Upper lobe of left lung (tissue), 4 donors: ENCODE measurements at regions not wholly inside any gene's neighbourhood (a gene's known extent, or its start where the extent isn't known, plus 50 kb on each side); places are given as distances from the start of the nearest gene placed in this dataset.

Source experiments
- POLR2AphosphoS5 ChIP-seq, 2 donors: sonication (generic); formaldehyde crosslinking; IDR thresholded peaks; one replicate each; pipeline ENCODE4 v1.5.1; 2017; ENCODE audit warnings: antibody characterized with exemption in 2 of 2
- TF ChIP-seq, protein P1 (sequence below), 6 experiments: fragments of 450-650 bp in 4 of 6; fragments of 200-600 bp in 2 of 6; sonication (generic) in 2 of 6; IDR thresholded peaks; one replicate each; pipeline ENCODE4 v1.5.1; 2016 to 2019; ENCODE audit warnings: antibody characterized with exemption in 6 of 6

GRCh38 chr3:34207002-34207401 lies 408.6 kb downstream of the PDCD6IP start:
- TF ChIP-seq, protein P1, sequence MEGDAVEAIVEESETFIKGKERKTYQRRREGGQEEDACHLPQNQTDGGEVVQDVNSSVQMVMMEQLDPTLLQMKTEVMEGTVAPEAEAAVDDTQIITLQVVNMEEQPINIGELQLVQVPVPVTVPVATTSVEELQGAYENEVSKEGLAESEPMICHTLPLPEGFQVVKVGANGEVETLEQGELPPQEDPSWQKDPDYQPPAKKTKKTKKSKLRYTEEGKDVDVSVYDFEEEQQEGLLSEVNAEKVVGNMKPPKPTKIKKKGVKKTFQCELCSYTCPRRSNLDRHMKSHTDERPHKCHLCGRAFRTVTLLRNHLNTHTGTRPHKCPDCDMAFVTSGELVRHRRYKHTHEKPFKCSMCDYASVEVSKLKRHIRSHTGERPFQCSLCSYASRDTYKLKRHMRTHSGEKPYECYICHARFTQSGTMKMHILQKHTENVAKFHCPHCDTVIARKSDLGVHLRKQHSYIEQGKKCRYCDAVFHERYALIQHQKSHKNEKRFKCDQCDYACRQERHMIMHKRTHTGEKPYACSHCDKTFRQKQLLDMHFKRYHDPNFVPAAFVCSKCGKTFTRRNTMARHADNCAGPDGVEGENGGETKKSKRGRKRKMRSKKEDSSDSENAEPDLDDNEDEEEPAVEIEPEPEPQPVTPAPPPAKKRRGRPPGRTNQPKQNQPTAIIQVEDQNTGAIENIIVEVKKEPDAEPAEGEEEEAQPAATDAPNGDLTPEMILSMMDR (IDR thresholded peaks at IDR 0.05): no peak
- TF ChIP-seq POLR2AphosphoS5 (IDR thresholded peaks at IDR 0.05): no peak
